Nephron progenitor cell (in vitro differentiated cells): ENCODE measurements at regions not wholly inside any gene's neighbourhood (a gene's known extent, or its start where the extent isn't known, plus 50 kb on each side); places are given as distances from the start of the nearest gene placed in this dataset.

Experiments used
- DNase-seq: peaks from one replicate; pipeline ENCODE4 v3.0.0; 2021
- H3K27ac Mint-ChIP-seq: 2 replicates; pipeline ENCODE4 v1.8.0; 2021; ENCODE audit warnings: mild to moderate bottlenecking, moderate library complexity, mixed read lengths
- H3K27me3 Mint-ChIP-seq: 2 replicates; pipeline ENCODE4 v1.8.0; 2021; ENCODE audit warnings: mild to moderate bottlenecking, low read depth, mixed read lengths; ENCODE audit not compliant: poor library complexity
- H3K36me3 Mint-ChIP-seq: 2 replicates; pipeline ENCODE4 v1.8.0; 2021; ENCODE audit warnings: low read depth, mixed read lengths
- H3K4me1 Mint-ChIP-seq: 2 replicates; pipeline ENCODE4 v1.8.0; 2021; ENCODE audit warnings: mixed read lengths
- H3K4me3 Mint-ChIP-seq: 2 replicates; pipeline ENCODE4 v1.8.0; 2021; ENCODE audit warnings: mild to moderate bottlenecking, moderate library complexity, mixed read lengths
- H3K9me3 Mint-ChIP-seq: 2 replicates; pipeline ENCODE4 v1.8.0; 2021; ENCODE audit warnings: mild to moderate bottlenecking, moderate library complexity, mixed read lengths
- TF ChIP-seq, protein P1 (sequence below): fragments of 200-600 bp; sonication (generic); IDR thresholded peaks from 2 replicates; pipeline ENCODE4 v1.5.0; 2021; ENCODE audit warnings: antibody characterized with exemption

DNA sequence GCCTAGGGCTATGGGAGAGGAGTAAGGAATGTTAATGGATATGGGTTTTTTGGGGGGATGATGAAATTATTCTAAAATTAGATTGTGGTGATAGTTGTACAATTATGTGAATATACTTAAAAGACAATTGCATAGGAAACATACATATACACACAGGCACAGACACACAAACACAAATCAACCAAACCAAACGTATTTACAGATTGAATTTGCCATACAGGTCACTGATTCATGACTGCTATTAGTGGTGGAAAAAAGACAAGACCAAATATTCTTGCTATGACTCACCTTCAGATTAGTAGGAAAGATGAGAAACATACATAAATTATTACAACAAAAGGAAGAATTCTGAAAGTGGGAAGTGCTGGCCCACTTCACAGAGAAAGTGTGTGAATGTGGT lies 85.3 kb downstream of the C3orf38 start:
- no peak overlapping the region for H3K27ac Mint-ChIP-seq
- H3K4me3 Mint-ChIP-seq, result no peak overlapping the region
- no peak for DNase-seq
- H3K9me3 Mint-ChIP-seq, result no peaks in the 10 kb centered on the region
- peaks cover 5% of the 10 kb centered on the region for H3K4me1 Mint-ChIP-seq
- TF ChIP-seq, protein P1, sequence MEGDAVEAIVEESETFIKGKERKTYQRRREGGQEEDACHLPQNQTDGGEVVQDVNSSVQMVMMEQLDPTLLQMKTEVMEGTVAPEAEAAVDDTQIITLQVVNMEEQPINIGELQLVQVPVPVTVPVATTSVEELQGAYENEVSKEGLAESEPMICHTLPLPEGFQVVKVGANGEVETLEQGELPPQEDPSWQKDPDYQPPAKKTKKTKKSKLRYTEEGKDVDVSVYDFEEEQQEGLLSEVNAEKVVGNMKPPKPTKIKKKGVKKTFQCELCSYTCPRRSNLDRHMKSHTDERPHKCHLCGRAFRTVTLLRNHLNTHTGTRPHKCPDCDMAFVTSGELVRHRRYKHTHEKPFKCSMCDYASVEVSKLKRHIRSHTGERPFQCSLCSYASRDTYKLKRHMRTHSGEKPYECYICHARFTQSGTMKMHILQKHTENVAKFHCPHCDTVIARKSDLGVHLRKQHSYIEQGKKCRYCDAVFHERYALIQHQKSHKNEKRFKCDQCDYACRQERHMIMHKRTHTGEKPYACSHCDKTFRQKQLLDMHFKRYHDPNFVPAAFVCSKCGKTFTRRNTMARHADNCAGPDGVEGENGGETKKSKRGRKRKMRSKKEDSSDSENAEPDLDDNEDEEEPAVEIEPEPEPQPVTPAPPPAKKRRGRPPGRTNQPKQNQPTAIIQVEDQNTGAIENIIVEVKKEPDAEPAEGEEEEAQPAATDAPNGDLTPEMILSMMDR, result no peak
- no peaks in the 10 kb centered on the region for H3K36me3 Mint-ChIP-seq
- no peaks in the 10 kb centered on the region for H3K27me3 Mint-ChIP-seq

DNA sequence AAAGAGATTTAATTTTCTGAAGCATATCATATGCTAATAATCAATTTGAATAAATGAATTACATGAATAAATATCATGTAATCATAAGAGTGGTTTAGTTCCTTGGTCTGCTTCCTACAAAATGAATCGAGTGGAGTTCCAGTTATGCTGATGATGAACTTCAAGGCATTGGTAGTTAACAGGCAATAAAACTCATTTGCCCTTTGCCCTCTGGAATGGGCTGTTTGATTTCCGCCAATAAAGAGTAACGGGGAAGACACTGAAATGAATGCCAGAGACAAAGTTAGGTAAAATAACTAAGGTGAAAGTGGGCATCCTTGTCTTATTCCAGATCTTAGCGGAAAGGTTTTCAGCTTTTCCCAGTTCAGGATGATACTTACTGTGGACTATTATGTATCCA lies 90.1 kb downstream of the C3orf38 start:
- no peak for DNase-seq
- no peak overlapping the region for H3K27ac Mint-ChIP-seq
- H3K4me1 Mint-ChIP-seq, result peaks cover 10% of the 10 kb centered on the region
- H3K36me3 Mint-ChIP-seq, result peaks cover 7% of the 10 kb centered on the region
- TF ChIP-seq, protein P1, result no peak
- no peak overlapping the region for H3K4me3 Mint-ChIP-seq
- peaks cover 17% of the 10 kb centered on the region for H3K9me3 Mint-ChIP-seq
- no peaks in the 10 kb centered on the region for H3K27me3 Mint-ChIP-seq

DNA sequence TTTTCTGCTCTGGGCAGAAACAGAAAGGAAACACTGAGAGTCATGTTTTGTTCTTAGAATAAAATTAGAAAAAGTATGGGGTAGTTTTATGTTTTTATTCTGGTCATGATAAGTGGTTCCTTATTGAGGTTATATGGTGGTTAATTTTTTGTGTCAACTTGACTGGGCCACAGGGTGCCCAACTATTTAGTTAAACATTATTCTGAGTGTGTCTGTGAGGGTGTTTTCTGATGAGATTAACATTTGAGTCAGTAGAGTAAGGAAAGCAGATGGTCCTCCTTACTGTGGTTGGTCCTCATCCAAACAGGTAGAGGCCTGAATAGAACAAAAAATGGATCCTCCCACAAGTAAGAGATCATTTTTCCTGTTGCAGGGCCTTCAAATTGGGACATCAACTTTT lies 98.9 kb downstream of the C3orf38 start:
- Mint-ChIP-seq H3K4me3 (no peak overlapping the region), H3K27ac (no peak overlapping the region), H3K27me3 (no peaks in the 10 kb centered on the region), H3K9me3 (peaks cover 26% of the 10 kb centered on the region), H3K4me1 (peaks cover 34% of the 10 kb centered on the region), H3K36me3 (peaks cover 16% of the 10 kb centered on the region)
- no peak for DNase-seq
- TF ChIP-seq, protein P1, result no peak

DNA sequence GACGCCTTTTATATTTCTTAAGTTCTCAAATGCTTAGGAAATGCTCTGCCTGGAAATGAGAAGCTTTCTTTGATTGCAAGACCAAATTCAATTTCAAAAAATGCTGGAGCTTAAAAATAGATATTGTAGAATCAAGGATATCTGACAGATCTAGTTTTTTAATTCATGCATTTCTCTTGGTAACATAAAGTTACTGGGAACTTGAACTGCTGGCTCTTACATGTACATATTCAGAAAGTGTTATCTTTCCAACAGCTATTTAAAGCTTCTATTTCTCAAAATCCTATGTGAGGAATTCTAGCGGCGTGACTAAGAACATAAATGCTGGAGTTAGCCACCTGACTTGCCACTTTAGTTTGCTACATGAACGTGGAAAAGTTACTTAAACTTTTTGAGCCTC lies 109.3 kb downstream of the C3orf38 start:
- no peak for DNase-seq
- H3K36me3 Mint-ChIP-seq, result no peaks in the 10 kb centered on the region
- no peaks in the 10 kb centered on the region for H3K9me3 Mint-ChIP-seq
- H3K27ac Mint-ChIP-seq, result no peak overlapping the region
- H3K27me3 Mint-ChIP-seq, result no peaks in the 10 kb centered on the region
- H3K4me3 Mint-ChIP-seq, result no peak overlapping the region
- TF ChIP-seq, protein P1, result no peak
- H3K4me1 Mint-ChIP-seq, result peaks cover 8% of the 10 kb centered on the region

DNA sequence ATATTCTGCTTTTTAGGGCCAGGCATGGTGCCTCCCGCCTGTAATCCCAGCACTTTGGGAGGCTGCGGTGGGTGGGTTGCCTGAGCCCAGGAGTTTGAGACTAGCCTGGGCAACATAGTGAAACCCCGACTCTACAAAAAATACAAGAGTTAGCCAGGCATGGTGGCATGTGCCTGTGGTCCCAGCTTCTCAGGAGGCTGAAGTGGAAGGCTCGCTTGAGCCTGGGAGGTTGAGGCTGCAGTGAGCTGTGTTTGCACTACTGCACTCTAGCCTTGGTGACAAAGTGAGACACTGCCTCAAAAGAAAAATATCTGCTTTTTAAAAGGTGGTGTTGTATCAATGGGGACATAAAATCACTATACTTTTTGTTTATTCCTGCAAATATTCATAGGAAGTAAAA lies 112.8 kb downstream of the C3orf38 start:
- Mint-ChIP-seq H3K9me3 (no peaks in the 10 kb centered on the region), H3K4me3 (no peak overlapping the region)

More for the DNA sequence above, 112.8 kb downstream of the C3orf38 start:
- H3K36me3 Mint-ChIP-seq, result no peaks in the 10 kb centered on the region
- peak overlapping the region; percentile 50 for H3K27ac Mint-ChIP-seq
- peaks cover 4% of the 10 kb centered on the region for H3K27me3 Mint-ChIP-seq
- H3K4me1 Mint-ChIP-seq, result peaks cover 5% of the 10 kb centered on the region
- no peak for DNase-seq
- TF ChIP-seq, protein P1, result no peak
